ENCODE measurements at regions not wholly inside any gene's neighbourhood (a gene's known extent, or its start where the extent isn't known, plus 50 kb on each side); places are given as distances from the start of the nearest gene placed in this dataset.
"Not testable (repeated sequence)": the region's sequence is repeated elsewhere in the genome, so short reads cannot be mapped to it uniquely, and the experiment has no call there.

GRCh38 chr22:15904326-15904725, 214.5 kb downstream of the POTEH start:
- DNase-seq; H3K4me3 Mint-ChIP-seq; H3K27me3 ChIP-seq (replicated peaks in 1 of 4; ENCODE audit: control extremely low read depth in 1 of 4, control insufficient read depth in 3 of 4, insufficient read depth in 4 of 4, low read length in 3 of 4); ATAC-seq (ENCODE audit: low read depth); H3K79me2 ChIP-seq (ENCODE audit: control insufficient read depth, insufficient read depth, low read length); H3K27me3 Mint-ChIP-seq; H4K20me1 ChIP-seq (ENCODE audit: control insufficient read depth, insufficient read depth, low read length, poor library complexity, severe bottlenecking); POLR2A ChIA-PET; H3K27ac ChIP-seq (ENCODE audit: low read length in 2 of 2); H3K4me2 ChIP-seq (replicated peaks; ENCODE audit: low read depth, low read length, poor library complexity, severe bottlenecking); H3K36me3 ChIP-seq (replicated peaks in 1 of 2; ENCODE audit: control extremely low read depth in 1 of 2, control insufficient read depth in 1 of 2, extremely low read depth in 1 of 2, insufficient read depth in 2 of 2, low read length in 1 of 2); H3K4me1 ChIP-seq (ENCODE audit: control insufficient read depth in 2 of 2, insufficient read depth in 2 of 2, low read length in 2 of 2); H3K27ac Mint-ChIP-seq; H2AFZ ChIP-seq (ENCODE audit: insufficient read depth, low read depth, low read length, poor library complexity, severe bottlenecking); H3K9me3 Mint-ChIP-seq (ENCODE audit: insufficient read depth); H3K9me3 ChIP-seq (ENCODE audit: control extremely low read depth in 1 of 3, control insufficient read depth in 2 of 3, insufficient read depth in 1 of 3, low read length in 2 of 3); H3K4me3 ChIP-seq (ENCODE audit: control extremely low read depth in 1 of 5, extremely low read depth in 1 of 5, insufficient read depth in 1 of 5, low read depth in 2 of 5, low read length in 4 of 5); H3K4me1 Mint-ChIP-seq; intact Hi-C loops (cut with micrococcal nuclease); CTCF ChIA-PET; H3K9ac ChIP-seq (ENCODE audit: low read length): not testable (repeated sequence)
- no CpG with 5 or more reads among the region's 2 CpGs for WGBS (ENCODE audit: insufficient coverage)

GRCh38 chr22:15911704-15912103, 221.9 kb downstream of the POTEH start:
- H3K4me1 ChIP-seq (ENCODE audit: control insufficient read depth in 2 of 2, insufficient read depth in 2 of 2, low read length in 2 of 2); H4K20me1 ChIP-seq (ENCODE audit: control insufficient read depth, insufficient read depth, low read length, poor library complexity, severe bottlenecking); H3K9me3 Mint-ChIP-seq (ENCODE audit: insufficient read depth); intact Hi-C loops (cut with micrococcal nuclease); H3K9me3 ChIP-seq (ENCODE audit: control extremely low read depth in 1 of 3, control insufficient read depth in 2 of 3, insufficient read depth in 1 of 3, low read length in 2 of 3); H3K27me3 Mint-ChIP-seq; H2AFZ ChIP-seq (ENCODE audit: insufficient read depth, low read depth, low read length, poor library complexity, severe bottlenecking); DNase-seq; H3K27ac ChIP-seq (ENCODE audit: low read length in 2 of 2); H3K4me3 ChIP-seq (ENCODE audit: control extremely low read depth in 1 of 5, extremely low read depth in 1 of 5, insufficient read depth in 1 of 5, low read depth in 2 of 5, low read length in 4 of 5); H3K27ac Mint-ChIP-seq; POLR2A ChIA-PET; H3K9ac ChIP-seq (ENCODE audit: low read length); H3K36me3 ChIP-seq (replicated peaks in 1 of 2; ENCODE audit: control extremely low read depth in 1 of 2, control insufficient read depth in 1 of 2, extremely low read depth in 1 of 2, insufficient read depth in 2 of 2, low read length in 1 of 2); CTCF ChIA-PET; H3K4me2 ChIP-seq (replicated peaks; ENCODE audit: low read depth, low read length, poor library complexity, severe bottlenecking); H3K27me3 ChIP-seq (replicated peaks in 1 of 4; ENCODE audit: control extremely low read depth in 1 of 4, control insufficient read depth in 3 of 4, insufficient read depth in 4 of 4, low read length in 3 of 4); H3K4me1 Mint-ChIP-seq; H3K79me2 ChIP-seq (ENCODE audit: control insufficient read depth, insufficient read depth, low read length); ATAC-seq (ENCODE audit: low read depth); H3K4me3 Mint-ChIP-seq: not testable (repeated sequence)
- WGBS (ENCODE audit: insufficient coverage): no CpG with 5 or more reads among the region's 1 CpG

GRCh38 chr22:15919120-15919519, 229.3 kb downstream of the POTEH start:
- H3K9ac ChIP-seq (ENCODE audit: low read length); H4K20me1 ChIP-seq (ENCODE audit: control insufficient read depth, insufficient read depth, low read length, poor library complexity, severe bottlenecking); CTCF ChIA-PET; POLR2A ChIA-PET; H3K4me3 Mint-ChIP-seq; H3K4me3 ChIP-seq (ENCODE audit: control extremely low read depth in 1 of 5, extremely low read depth in 1 of 5, insufficient read depth in 1 of 5, low read depth in 2 of 5, low read length in 4 of 5); DNase-seq; H2AFZ ChIP-seq (ENCODE audit: insufficient read depth, low read depth, low read length, poor library complexity, severe bottlenecking); H3K27ac ChIP-seq (ENCODE audit: low read length in 2 of 2); H3K27me3 Mint-ChIP-seq; H3K9me3 Mint-ChIP-seq (ENCODE audit: insufficient read depth); H3K79me2 ChIP-seq (ENCODE audit: control insufficient read depth, insufficient read depth, low read length); intact Hi-C loops (cut with micrococcal nuclease); ATAC-seq (ENCODE audit: low read depth); H3K4me2 ChIP-seq (replicated peaks; ENCODE audit: low read depth, low read length, poor library complexity, severe bottlenecking); H3K4me1 Mint-ChIP-seq; H3K27ac Mint-ChIP-seq; H3K27me3 ChIP-seq (replicated peaks in 1 of 4; ENCODE audit: control extremely low read depth in 1 of 4, control insufficient read depth in 3 of 4, insufficient read depth in 4 of 4, low read length in 3 of 4); H3K4me1 ChIP-seq (ENCODE audit: control insufficient read depth in 2 of 2, insufficient read depth in 2 of 2, low read length in 2 of 2); H3K36me3 ChIP-seq (replicated peaks in 1 of 2; ENCODE audit: control extremely low read depth in 1 of 2, control insufficient read depth in 1 of 2, extremely low read depth in 1 of 2, insufficient read depth in 2 of 2, low read length in 1 of 2): not testable (repeated sequence)
- H3K9me3 ChIP-seq (ENCODE audit: control extremely low read depth in 1 of 3, control insufficient read depth in 2 of 3, insufficient read depth in 1 of 3, low read length in 2 of 3): peaks cover 0 to 20% (median 0%) of the 10 kb centered on the region in 3 donors
- WGBS (ENCODE audit: insufficient coverage): 70% methylated on average over 2 of the region's 2 CpGs

GRCh38 chr22:15920941-15921340, 231.1 kb downstream of the POTEH start:
- DNase-seq; ATAC-seq (ENCODE audit: low read depth); H3K27me3 Mint-ChIP-seq; intact Hi-C loops (cut with micrococcal nuclease); H3K9me3 Mint-ChIP-seq (ENCODE audit: insufficient read depth); H3K4me3 ChIP-seq (ENCODE audit: control extremely low read depth in 1 of 5, extremely low read depth in 1 of 5, insufficient read depth in 1 of 5, low read depth in 2 of 5, low read length in 4 of 5); H3K79me2 ChIP-seq (ENCODE audit: control insufficient read depth, insufficient read depth, low read length); H3K9ac ChIP-seq (ENCODE audit: low read length); H3K27ac Mint-ChIP-seq; POLR2A ChIA-PET; H3K4me1 ChIP-seq (ENCODE audit: control insufficient read depth in 2 of 2, insufficient read depth in 2 of 2, low read length in 2 of 2); H3K4me1 Mint-ChIP-seq; CTCF ChIA-PET; H4K20me1 ChIP-seq (ENCODE audit: control insufficient read depth, insufficient read depth, low read length, poor library complexity, severe bottlenecking); H3K36me3 ChIP-seq (replicated peaks in 1 of 2; ENCODE audit: control extremely low read depth in 1 of 2, control insufficient read depth in 1 of 2, extremely low read depth in 1 of 2, insufficient read depth in 2 of 2, low read length in 1 of 2); H3K4me3 Mint-ChIP-seq; H3K27me3 ChIP-seq (replicated peaks in 1 of 4; ENCODE audit: control extremely low read depth in 1 of 4, control insufficient read depth in 3 of 4, insufficient read depth in 4 of 4, low read length in 3 of 4); H3K27ac ChIP-seq (ENCODE audit: low read length in 2 of 2); H3K4me2 ChIP-seq (replicated peaks; ENCODE audit: low read depth, low read length, poor library complexity, severe bottlenecking); H2AFZ ChIP-seq (ENCODE audit: insufficient read depth, low read depth, low read length, poor library complexity, severe bottlenecking): not testable (repeated sequence)
- peaks cover 0 to 20% (median 0%) of the 10 kb centered on the region in 3 donors for H3K9me3 ChIP-seq (ENCODE audit: control extremely low read depth in 1 of 3, control insufficient read depth in 2 of 3, insufficient read depth in 1 of 3, low read length in 2 of 3)
- 83% methylated on average over 1 of the region's 4 CpGs for WGBS (ENCODE audit: insufficient coverage)

Measured in B cell (primary cell).